ENCODE measurements at regions not wholly inside any gene's neighbourhood (a gene's known extent, or its start where the extent isn't known, plus 50 kb on each side); places are given as distances from the start of the nearest gene placed in this dataset.

DNA sequence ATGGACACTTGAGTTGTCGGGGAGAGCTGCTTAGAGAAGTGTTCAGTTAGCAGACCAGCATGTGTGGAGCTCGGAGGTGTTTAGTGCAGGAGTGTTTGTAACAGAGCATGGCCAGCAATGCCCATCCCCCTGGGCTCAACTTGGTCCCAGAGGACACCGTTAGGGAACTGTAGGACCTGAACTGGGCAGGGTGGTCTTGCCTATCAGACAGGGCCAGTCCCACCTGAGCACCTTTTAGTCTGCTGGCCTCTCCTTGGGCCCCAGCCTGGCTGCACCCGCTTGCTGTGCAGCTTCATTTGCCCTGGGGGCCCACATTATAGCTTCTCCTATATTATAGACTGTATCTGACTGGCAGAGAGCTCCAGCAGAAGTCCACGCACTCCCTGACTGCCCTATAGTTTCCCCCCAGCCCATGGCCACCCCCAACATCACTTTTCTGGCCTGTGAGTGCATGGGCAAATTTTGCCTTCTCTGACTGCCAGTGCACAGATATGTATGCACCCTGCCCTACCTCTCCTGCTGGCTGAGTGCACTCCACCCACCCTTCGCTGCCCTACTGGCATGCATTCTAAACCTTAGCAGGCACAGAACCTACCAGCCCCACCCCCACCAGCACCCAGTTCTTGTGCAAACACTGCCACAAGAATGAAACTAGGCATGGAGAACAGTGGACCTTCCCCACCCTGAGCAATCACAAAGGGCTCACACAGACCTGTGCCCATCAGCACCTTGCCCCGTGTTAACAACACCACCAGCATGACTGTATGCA, 1030.6 kb upstream of the GHITM start:
- Mint-ChIP-seq H3K9me3 (peaks cover 4 to 41% (median 19%) of the 10 kb centered on the region in 11 donors), H3K27me3 (no peaks in the 10 kb centered on the region), H3K27ac (no peak overlapping the region), H3K4me1 (no peaks in the 10 kb centered on the region), H3K36me3 (no peaks in the 10 kb centered on the region), H3K4me3 (no peak overlapping the region)
- intact Hi-C loops (cut with micrococcal nuclease), result no loop called here
- Histone ChIP-seq H3K9me3 (ENCODE audit: control insufficient read depth in 2 of 3, low read length in 3 of 3) (peaks cover 0 to 20% (median 0%) of the 10 kb centered on the region in 3 experiments), H3K27me3 (ENCODE audit: control insufficient read depth in 2 of 2, insufficient read depth in 2 of 2, low read length in 2 of 2) (no peaks in the 10 kb centered on the region), H3K36me3 (ENCODE audit: control insufficient read depth in 2 of 3, insufficient read depth in 3 of 3, low read length in 3 of 3) (no peaks in the 10 kb centered on the region), H3K27ac (ENCODE audit: low read depth, low read length) (no peak overlapping the region), H3K4me1 (ENCODE audit: control insufficient read depth in 2 of 2, insufficient read depth in 2 of 2, low read length in 2 of 2) (no peaks in the 10 kb centered on the region), H3K4me3 (ENCODE audit: low read length) (no peak overlapping the region)
- DNase-seq (no peak), ATAC-seq (no peak)
- ChIA-PET POLR2A (no interaction called here), CTCF (no interaction called here)

DNA sequence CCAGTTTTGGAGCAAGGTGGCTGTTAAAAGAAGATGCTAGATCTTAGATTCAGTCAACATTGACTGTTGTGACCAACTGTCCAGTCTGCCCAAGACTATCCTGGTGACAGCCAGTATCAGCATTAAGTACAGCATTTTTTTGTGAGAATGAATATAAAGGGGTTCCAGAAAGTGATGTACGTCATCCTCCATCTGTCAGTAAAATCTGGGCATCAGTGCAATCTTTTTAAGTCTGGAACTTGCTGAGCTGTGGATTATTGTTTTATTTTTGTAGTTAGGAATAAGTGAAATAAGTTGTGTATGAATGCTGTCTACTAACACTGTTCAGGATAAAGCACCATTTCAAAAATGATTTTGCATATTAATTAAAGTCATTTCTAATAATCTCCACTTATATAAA, 1020.0 kb upstream of the GHITM start:
- no peak for ATAC-seq
- Mint-ChIP-seq H3K4me3 (no peak overlapping the region), H3K27ac (no peak overlapping the region), H3K27me3 (no peaks in the 10 kb centered on the region), H3K9me3 (peaks cover 0 to 14% (median 3%) of the 10 kb centered on the region in 11 donors), H3K4me1 (no peaks in the 10 kb centered on the region), H3K36me3 (no peaks in the 10 kb centered on the region)
- H3K36me3 ChIP-seq (ENCODE audit: control insufficient read depth in 2 of 3, insufficient read depth in 3 of 3, low read length in 3 of 3), result no peaks in the 10 kb centered on the region
- intact Hi-C loops (cut with micrococcal nuclease), result no loop called here
- CTCF ChIA-PET, result no interaction called here
- no peaks in the 10 kb centered on the region for H3K27me3 ChIP-seq (ENCODE audit: control insufficient read depth in 2 of 2, insufficient read depth in 2 of 2, low read length in 2 of 2)
- H3K27ac ChIP-seq (ENCODE audit: low read depth, low read length), result no peak overlapping the region
- H3K9me3 ChIP-seq (ENCODE audit: control insufficient read depth in 2 of 3, low read length in 3 of 3), result no peaks in the 10 kb centered on the region
- H3K4me1 ChIP-seq (ENCODE audit: control insufficient read depth in 2 of 2, insufficient read depth in 2 of 2, low read length in 2 of 2), result no peaks in the 10 kb centered on the region
- H3K4me3 ChIP-seq (ENCODE audit: low read length), result no peak overlapping the region
- DNase-seq, result no peak
- POLR2A ChIA-PET, result no interaction called here

- H3K27ac Mint-ChIP-seq, result no peak overlapping the region
- CTCF ChIA-PET, result no interaction called here
- ATAC-seq, result no peak
Observed at GRCh38 chr10:83122336-83122735, 1017.0 kb upstream of the GHITM start.

DNA sequence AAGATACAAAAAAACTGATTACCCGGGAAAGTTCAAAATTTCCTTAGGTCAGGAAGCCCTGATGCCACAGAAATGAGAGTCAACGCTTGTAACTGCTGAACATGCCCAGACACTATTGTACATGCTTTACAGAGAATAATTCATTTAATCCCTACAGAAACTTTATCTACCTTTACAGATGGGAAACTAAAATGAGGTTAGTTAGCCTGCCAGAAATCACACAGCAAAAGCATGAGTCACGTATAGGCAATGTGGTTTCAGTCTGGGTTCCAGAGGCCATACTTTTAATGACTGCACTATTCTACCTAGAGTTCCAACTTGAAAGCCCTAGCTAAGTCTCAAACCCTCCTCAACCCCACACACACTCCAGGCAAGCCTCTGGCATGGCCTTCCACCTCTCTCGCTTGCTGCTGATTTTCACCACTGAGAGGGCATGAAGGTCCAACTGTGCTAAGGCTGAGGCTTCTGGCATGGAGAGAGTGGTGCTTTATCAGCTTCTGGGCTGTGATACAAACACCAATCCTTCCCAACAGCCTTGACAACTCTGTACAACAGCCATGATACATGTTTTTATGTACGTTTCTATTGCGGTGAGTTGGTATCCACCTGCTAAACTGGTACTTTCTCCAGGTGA, 1011.2 kb upstream of the GHITM start:
- H3K27me3 ChIP-seq (ENCODE audit: control insufficient read depth in 2 of 2, insufficient read depth in 2 of 2, low read length in 2 of 2), result no peaks in the 10 kb centered on the region
- H3K9me3 ChIP-seq (ENCODE audit: control insufficient read depth in 2 of 3, low read length in 3 of 3), result no peaks in the 10 kb centered on the region
- no peak overlapping the region for H3K4me3 Mint-ChIP-seq
- no peaks in the 10 kb centered on the region for H3K36me3 Mint-ChIP-seq
- intact Hi-C loops (cut with micrococcal nuclease), result no loop called here
- ChIA-PET POLR2A (no interaction called here), CTCF (no interaction called here)
- H3K4me1 Mint-ChIP-seq, result no peaks in the 10 kb centered on the region
- no peaks in the 10 kb centered on the region for H3K36me3 ChIP-seq (ENCODE audit: control insufficient read depth in 2 of 3, insufficient read depth in 3 of 3, low read length in 3 of 3)
- ATAC-seq (no peak), DNase-seq (no peak)
- H3K27ac ChIP-seq (ENCODE audit: low read depth, low read length), result no peak overlapping the region
- H3K4me1 ChIP-seq (ENCODE audit: control insufficient read depth in 2 of 2, insufficient read depth in 2 of 2, low read length in 2 of 2), result no peaks in the 10 kb centered on the region
- peaks cover 0 to 34% (median 9%) of the 10 kb centered on the region in 11 donors for H3K9me3 Mint-ChIP-seq
- no peaks in the 10 kb centered on the region for H3K27me3 Mint-ChIP-seq
- H3K4me3 ChIP-seq (ENCODE audit: low read length), result no peak overlapping the region
- H3K27ac Mint-ChIP-seq, result no peak overlapping the region

More at GRCh38 chr10:83122336-83122735, 1017.0 kb upstream of the GHITM start:
- Histone ChIP-seq H3K27me3 (ENCODE audit: control insufficient read depth in 2 of 2, insufficient read depth in 2 of 2, low read length in 2 of 2) (no peaks in the 10 kb centered on the region), H3K4me3 (ENCODE audit: low read length) (no peak overlapping the region), H3K4me1 (ENCODE audit: control insufficient read depth in 2 of 2, insufficient read depth in 2 of 2, low read length in 2 of 2) (no peaks in the 10 kb centered on the region), H3K9me3 (ENCODE audit: control insufficient read depth in 2 of 3, low read length in 3 of 3) (no peaks in the 10 kb centered on the region), H3K36me3 (ENCODE audit: control insufficient read depth in 2 of 3, insufficient read depth in 3 of 3, low read length in 3 of 3) (no peaks in the 10 kb centered on the region), H3K27ac (ENCODE audit: low read depth, low read length) (no peak overlapping the region)
- Mint-ChIP-seq H3K36me3 (no peaks in the 10 kb centered on the region), H3K4me1 (no peaks in the 10 kb centered on the region), H3K4me3 (no peak overlapping the region), H3K9me3 (peaks cover under 1 to 26% (median 7%) of the 10 kb centered on the region in 11 donors), H3K27me3 (no peaks in the 10 kb centered on the region)
- no peak for DNase-seq
- POLR2A ChIA-PET, result no interaction called here
- intact Hi-C loops (cut with micrococcal nuclease), result no loop called here

- intact Hi-C loops (cut with micrococcal nuclease), result no loop called here
- Mint-ChIP-seq H3K27me3 (no peaks in the 10 kb centered on the region), H3K36me3 (no peaks in the 10 kb centered on the region), H3K4me1 (no peaks in the 10 kb centered on the region), H3K27ac (no peak overlapping the region), H3K9me3 (peaks cover 0 to 4% (median 0%) of the 10 kb centered on the region in 11 donors), H3K4me3 (no peak overlapping the region)
- no peak overlapping the region for H3K4me3 ChIP-seq (ENCODE audit: low read length)
- H3K27ac ChIP-seq (ENCODE audit: low read depth, low read length), result no peak overlapping the region
- no peaks in the 10 kb centered on the region for H3K36me3 ChIP-seq (ENCODE audit: control insufficient read depth in 2 of 3, insufficient read depth in 3 of 3, low read length in 3 of 3)
- ChIA-PET POLR2A (no interaction called here), CTCF (no interaction called here)
- DNase-seq (no peak), ATAC-seq (no peak)
- H3K4me1 ChIP-seq (ENCODE audit: control insufficient read depth in 2 of 2, insufficient read depth in 2 of 2, low read length in 2 of 2), result no peaks in the 10 kb centered on the region
- H3K9me3 ChIP-seq (ENCODE audit: control insufficient read depth in 2 of 3, low read length in 3 of 3), result no peaks in the 10 kb centered on the region
- H3K27me3 ChIP-seq (ENCODE audit: control insufficient read depth in 2 of 2, insufficient read depth in 2 of 2, low read length in 2 of 2), result no peaks in the 10 kb centered on the region
Observed at GRCh38 chr10:83140811-83141210, 998.5 kb upstream of the GHITM start.

DNA sequence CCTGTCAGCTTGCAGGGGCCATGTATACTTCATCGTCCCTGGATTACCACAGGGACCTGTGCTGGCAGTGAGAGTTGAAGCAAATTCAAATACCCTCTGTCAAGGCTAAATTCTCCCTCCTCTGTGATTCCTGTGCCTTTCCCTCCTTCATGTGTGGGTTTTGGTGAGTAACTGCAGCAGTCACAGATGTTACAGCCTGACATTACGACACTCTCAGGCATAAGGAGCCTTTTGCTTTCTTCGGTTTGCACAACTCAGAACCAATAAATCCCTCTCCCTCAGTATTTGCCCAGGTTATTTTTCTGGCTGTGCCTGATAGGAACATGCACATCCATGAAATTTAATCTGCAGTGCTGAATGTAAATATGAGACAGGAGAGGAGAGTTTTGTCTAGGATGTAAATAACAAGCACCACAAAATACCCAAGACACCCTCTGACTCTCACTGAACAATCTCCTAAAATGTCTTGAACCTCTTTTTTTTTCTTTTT, 997.2 kb upstream of the GHITM start:
- no peak for DNase-seq
- Mint-ChIP-seq H3K27me3 (no peaks in the 10 kb centered on the region), H3K27ac (no peak overlapping the region), H3K9me3 (peaks cover 0 to 4% (median 0%) of the 10 kb centered on the region in 11 donors), H3K4me3 (no peak overlapping the region), H3K4me1 (no peaks in the 10 kb centered on the region), H3K36me3 (no peaks in the 10 kb centered on the region)
- Histone ChIP-seq H3K27me3 (ENCODE audit: control insufficient read depth in 2 of 2, insufficient read depth in 2 of 2, low read length in 2 of 2) (no peaks in the 10 kb centered on the region), H3K9me3 (ENCODE audit: control insufficient read depth in 2 of 3, low read length in 3 of 3) (no peaks in the 10 kb centered on the region), H3K4me1 (ENCODE audit: control insufficient read depth in 2 of 2, insufficient read depth in 2 of 2, low read length in 2 of 2) (no peaks in the 10 kb centered on the region), H3K36me3 (ENCODE audit: control insufficient read depth in 2 of 3, insufficient read depth in 3 of 3, low read length in 3 of 3) (no peaks in the 10 kb centered on the region), H3K27ac (ENCODE audit: low read depth, low read length) (no peak overlapping the region), H3K4me3 (ENCODE audit: low read length) (no peak overlapping the region)
- no peak for ATAC-seq
- intact Hi-C loops (cut with micrococcal nuclease), result no loop called here
- POLR2A ChIA-PET, result no interaction called here
- CTCF ChIA-PET, result no interaction called here

- DNase-seq (no peak), ATAC-seq (no peak)
- ChIA-PET CTCF (no interaction called here), POLR2A (no interaction called here)
- Mint-ChIP-seq H3K27ac (no peak overlapping the region), H3K9me3 (peaks cover 0 to 8% (median 0%) of the 10 kb centered on the region in 11 donors), H3K4me3 (no peak overlapping the region), H3K36me3 (no peaks in the 10 kb centered on the region), H3K4me1 (no peaks in the 10 kb centered on the region), H3K27me3 (no peaks in the 10 kb centered on the region)
- Histone ChIP-seq H3K36me3 (ENCODE audit: control insufficient read depth in 2 of 3, insufficient read depth in 3 of 3, low read length in 3 of 3) (no peaks in the 10 kb centered on the region), H3K4me3 (ENCODE audit: low read length) (no peak overlapping the region), H3K27ac (ENCODE audit: low read depth, low read length) (no peak overlapping the region), H3K27me3 (ENCODE audit: control insufficient read depth in 2 of 2, insufficient read depth in 2 of 2, low read length in 2 of 2) (no peaks in the 10 kb centered on the region), H3K9me3 (ENCODE audit: control insufficient read depth in 2 of 3, low read length in 3 of 3) (no peaks in the 10 kb centered on the region), H3K4me1 (ENCODE audit: control insufficient read depth in 2 of 2, insufficient read depth in 2 of 2, low read length in 2 of 2) (no peaks in the 10 kb centered on the region)
- intact Hi-C loops (cut with micrococcal nuclease), result no loop called here
Observed at GRCh38 chr10:83144461-83144860, 994.8 kb upstream of the GHITM start.

All from naive thymus-derived CD4-positive, alpha-beta T cell (primary cell).